ENCODE measurements at regions not wholly inside any gene's neighbourhood (a gene's known extent, or its start where the extent isn't known, plus 50 kb on each side); places are given as distances from the start of the nearest gene placed in this dataset.

DNA sequence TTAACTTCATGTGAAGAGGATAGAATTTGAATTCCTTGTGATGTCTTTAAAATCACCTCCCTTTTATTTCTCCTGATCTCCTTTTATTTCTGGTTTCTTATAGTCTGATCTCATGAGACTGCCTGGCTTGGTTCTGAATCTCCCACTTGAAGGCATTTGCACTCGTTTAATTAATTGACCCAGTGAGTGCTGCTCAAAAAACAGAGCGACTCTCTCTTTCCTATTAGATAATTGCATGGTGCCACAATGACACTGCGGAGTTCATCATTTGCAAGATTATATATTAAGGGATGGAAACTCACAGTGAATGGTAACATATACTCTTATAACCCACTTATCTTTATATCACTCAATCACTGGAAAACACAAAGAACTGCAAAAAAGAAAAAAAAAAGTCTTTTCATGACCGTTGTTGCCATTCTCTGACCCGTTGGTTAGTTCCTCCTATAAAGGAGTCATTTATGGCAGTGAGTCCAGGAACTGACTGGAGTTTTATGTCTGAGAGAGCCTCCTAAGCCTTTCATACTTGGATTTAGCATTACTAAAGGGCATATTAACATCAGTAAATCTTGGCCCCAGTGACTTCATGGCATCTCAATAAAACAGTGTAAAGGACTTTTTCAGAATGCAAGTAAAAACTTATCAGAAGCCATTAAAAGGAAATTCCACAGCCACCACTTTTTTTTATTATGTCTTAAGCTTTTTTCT is 103.3 kb upstream of the EPHA4 start:
- no peak for DNase-seq

DNA sequence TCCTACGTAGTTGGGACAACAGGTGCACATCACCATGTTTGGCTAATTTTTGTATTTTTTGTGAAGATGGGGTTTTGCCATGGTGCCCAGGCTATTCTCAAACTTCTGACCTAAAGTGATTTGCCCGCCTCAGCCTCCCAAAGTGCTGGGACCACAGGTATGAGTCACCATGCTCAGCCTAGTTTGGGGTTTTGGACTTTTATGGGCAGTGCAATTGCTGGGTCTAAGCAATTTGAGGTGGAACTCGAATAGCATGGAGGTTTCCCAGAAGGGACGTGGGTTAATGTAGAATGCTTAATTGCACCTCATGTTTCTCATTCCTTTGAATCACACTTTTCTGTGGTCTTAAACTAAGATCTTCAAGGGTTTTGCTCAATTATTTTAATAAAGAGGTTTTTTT is 102.3 kb upstream of the EPHA4 start:
- DNase-seq = no peak

GRCh38 chr2:221673248-221673647 is 101.1 kb upstream of the EPHA4 start:
- DNase-seq = no peak

DNA sequence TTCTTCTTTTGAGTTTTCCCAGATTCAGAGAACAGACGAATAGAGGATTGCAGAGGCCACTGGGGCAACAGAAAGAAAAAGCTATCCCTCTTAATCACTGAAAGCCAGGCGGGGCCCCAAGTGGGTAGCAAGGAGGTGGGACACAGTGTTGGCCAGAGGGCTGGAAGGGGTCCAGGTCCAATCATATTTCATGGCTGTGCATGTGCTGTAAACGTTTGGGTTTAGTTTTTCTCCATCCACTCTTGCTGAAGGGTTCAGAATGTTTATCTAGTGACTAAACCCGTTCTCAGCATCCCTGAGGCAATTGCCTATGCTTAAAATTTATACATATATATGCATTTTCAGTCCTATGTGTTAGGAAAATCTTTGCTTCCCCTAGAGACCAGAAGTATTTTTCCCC is 99.4 kb upstream of the EPHA4 start:
- DNase-seq = no peak

- no peak for DNase-seq
Measured at GRCh38 chr2:221662689-221663391, 90.7 kb upstream of the EPHA4 start.

DNA sequence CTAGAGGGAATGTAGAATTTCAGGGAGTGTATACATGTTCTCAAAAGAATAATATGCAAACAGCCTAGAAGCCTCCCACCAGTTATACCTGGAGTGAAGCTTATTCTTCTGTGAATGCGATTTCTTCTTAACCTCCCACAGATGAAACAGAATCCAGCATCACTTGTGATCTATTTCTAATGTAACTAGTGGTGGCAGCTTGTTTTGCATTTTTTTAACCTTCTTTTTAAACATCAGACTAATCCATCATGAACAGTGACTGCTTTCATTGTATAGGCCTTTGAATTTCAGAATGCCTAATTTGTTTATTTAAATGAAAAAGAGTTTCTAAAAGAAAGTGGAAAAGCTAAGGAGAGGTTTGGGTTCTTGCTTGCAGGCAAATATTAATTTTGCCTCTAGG is 85.7 kb upstream of the EPHA4 start:
- no peak for DNase-seq

DNA sequence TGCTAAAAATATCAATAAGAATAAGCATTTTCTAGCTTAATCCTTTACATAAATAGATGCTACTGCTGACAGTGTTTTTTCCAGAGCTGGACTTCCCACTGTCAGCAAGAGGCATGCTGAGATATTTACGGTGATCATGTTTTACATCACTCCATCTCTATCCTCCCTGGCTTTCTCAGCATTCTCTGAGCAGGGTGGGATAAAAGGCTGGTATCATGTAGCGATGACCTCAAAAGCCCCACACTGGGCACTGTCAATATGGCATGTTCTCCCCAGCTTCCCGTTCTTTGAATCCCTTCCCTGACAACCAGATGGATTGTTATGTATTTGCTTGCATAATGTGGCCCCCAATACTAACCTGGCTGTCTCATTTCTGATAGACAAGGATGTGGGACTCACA is 83.2 kb upstream of the EPHA4 start:
- DNase-seq = no peak

DNA sequence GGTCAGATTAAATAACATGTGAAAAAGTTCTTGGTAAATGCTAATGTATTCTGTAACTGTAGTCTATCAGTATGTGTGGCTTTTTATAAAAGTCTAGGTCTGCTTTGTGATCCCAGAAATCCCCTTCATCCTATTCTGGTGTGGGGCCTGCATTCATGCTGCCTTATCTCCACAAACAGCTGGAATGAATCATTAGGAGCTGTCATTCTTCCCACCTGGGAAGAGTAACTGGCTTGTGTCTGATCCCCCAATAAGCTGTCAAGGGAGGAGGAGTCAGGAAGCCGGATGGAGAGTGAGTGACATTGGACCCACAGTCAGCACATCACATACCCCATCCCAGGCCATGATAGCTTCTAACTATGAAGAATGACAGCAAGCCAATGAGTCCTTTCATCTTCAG is 81.1 kb upstream of the EPHA4 start:
- no peak for DNase-seq

DNA sequence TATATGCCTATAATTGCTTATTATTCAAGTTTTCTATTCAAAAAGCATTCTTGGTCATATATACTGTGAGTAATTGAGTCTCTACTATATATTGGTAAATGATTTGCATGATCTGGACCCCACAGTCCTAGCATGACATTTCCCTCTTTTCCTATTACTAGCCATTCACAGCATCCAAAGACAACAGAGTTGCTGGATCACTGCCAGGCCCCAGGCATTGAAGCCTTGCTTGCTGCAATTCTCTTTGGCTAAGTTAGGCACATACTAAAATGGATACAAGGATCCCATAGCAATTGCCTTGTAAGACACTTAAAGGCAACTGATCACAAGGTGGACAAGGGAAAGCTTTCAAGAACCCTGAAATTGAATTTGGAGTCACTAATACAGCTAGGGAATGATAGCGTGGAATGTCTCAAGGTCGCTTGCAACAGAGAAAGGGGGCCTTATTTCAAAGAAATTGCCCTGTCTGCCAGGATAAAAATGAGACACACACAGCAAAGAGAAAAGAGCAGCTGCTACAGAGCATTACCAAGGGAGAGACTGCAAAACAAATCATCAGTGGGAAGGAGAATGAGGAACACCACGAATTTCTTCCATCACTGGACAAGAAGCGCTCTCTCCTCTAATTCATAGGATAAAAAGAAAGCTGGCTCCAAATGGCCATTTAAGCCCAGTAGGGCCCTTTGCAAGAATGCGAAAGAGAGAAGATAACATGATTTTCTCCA is 77.1 kb upstream of the EPHA4 start:
- DNase-seq = no peak

DNA sequence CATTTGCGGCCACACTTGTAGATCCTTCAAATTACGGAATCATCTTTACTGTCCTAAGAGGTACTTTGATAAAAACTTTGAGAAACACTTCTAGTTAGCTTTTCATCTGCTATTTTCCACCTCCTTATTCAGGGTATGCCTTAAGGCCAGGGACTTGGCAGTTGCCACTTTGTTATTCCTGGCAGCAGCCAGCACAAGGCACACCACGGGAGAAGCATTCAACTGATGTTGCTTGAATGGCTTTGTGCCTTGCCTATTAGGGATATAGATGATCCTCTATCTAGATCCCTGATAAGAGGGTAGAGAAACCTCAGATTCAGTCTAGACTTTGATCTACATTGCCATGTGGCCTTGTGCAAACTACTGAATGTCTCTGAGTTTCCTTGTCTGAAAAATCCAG is 70.3 kb upstream of the EPHA4 start:
- no peak for DNase-seq

DNA sequence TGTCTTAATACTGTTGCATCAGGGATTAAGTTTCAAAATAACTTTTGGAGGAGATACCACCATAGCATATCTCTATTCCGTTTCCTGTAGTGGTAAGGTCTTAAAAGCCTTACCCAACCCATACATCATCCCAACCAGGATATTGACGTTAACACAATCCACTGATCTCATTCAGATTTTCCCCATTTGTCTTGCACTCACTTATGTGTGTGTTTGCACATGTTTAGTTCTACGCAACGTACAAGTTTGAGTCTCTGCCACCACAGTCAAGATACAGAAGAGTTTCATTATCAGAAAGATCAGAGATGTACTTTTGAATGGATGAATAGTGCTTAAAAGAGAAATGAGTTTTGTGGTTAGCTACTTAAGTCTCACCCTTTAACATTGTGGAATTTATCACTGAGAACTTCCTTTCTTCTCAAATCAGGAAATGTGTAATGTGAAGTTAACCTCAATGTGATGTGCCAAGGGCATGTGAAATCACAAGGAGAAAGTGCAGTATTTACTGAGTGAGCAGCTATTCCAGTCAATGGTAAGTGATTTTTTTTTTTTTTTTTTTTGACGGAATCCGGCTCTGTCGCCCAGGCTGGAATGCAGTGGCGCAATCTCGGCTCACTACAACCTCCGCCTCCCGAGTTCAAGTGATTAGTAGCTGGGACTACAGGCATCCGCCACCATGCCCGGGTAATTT is 69.2 kb upstream of the EPHA4 start:
- no peak for DNase-seq

GRCh38 chr2:221640686-221641085 is 68.6 kb upstream of the EPHA4 start:
- DNase-seq = no peak

DNA sequence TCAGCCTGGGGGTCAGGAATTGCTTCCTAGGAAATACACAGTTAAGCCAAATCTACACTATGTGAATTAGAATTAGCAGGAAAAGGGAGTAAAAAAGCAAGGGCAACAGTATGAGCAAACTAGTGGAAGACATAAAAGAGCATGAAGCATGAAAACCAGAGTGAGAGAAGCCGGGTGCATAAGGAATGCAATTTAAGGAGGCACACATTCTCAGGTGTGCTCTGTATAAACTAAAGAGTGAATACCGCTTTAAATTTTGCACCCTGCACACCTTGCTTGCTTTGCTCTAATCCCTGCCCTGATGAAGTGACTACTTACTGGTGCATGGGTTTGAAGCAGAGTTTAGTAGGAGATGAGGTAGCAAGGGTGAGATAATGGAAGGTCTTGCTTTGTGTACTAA is 65.7 kb upstream of the EPHA4 start:
- DNase-seq = no peak

DNA sequence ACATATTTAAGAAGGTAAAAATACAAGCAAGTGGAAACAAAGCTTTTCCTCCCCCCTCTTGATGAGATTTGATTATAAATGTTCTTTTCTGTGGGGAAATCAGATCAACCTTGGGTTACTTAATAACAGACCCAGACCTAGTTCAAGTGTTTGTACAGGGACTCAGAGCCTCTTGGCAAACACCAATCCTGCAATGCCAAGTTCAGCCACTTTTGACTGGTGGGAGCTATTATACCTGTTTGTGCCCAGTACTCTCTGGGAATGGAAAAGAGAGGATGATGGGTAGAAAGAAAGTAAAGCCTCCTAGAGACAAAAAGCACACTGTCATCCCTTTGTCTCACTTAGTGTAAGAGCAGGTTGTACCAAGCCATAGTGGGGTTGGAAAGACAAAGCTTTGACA is 63.8 kb upstream of the EPHA4 start:
- DNase-seq = no peak

- no peak for DNase-seq
Measured at GRCh38 chr2:221629468-221629867, 57.4 kb upstream of the EPHA4 start.

GRCh38 chr2:221624475-221624874 is 52.4 kb upstream of the EPHA4 start:
- DNase-seq = no peak

All from NCI-H187 (cell line).